SK-MEL-5 (cell line): ENCODE measurements at regions not wholly inside any gene's neighbourhood (a gene's known extent, or its start where the extent isn't known, plus 50 kb on each side); places are given as distances from the start of the nearest gene placed in this dataset.
A peak's percentile ranks its signal among the peaks of the same experiment; 100 is the strongest.
"Not testable (repeated sequence)": the region's sequence is repeated elsewhere in the genome, so short reads cannot be mapped to it uniquely, and the experiment has no call there.

ENCODE experiments used
- DNase-seq: peaks from one replicate; pipeline ENCODE4 v3.0.0-alpha.2; 2016; ENCODE audit warnings: low read depth, low spot score
- in situ Hi-C: cut with HindIII; loops from 2 replicates; pipeline ENCODE4 v1.10.0; 2016; ENCODE audit warnings: low sequenced_read_pairs, high pct_unique_total_duplicates, low pct_unique_long_range_greater_than_20kb

- in situ Hi-C loops = no loop called here
- no peak for DNase-seq
These were observed 503.4 kb downstream of the CD109 start for GRCh38 chr6:74199215-74199915.

GRCh38 chr6:74197310-74197709 lies 501.3 kb downstream of the CD109 start:
- in situ Hi-C loops = no loop called here
- DNase-seq = no peak

- no peak for DNase-seq
- in situ Hi-C loops = no loop called here
These were observed 491.8 kb downstream of the CD109 start for GRCh38 chr6:74187811-74188210.

GRCh38 chr6:74182992-74183391 lies 487.0 kb downstream of the CD109 start:
- in situ Hi-C loops = no loop called here
- DNase-seq = no peak

GRCh38 chr6:74181471-74181870 lies 485.5 kb downstream of the CD109 start:
- in situ Hi-C loops = no loop called here
- DNase-seq = no peak

GRCh38 chr6:74177506-74177905 lies 481.5 kb downstream of the CD109 start:
- in situ Hi-C loops = no loop called here
- DNase-seq = no peak

GRCh38 chr6:74170550-74170949 lies 474.5 kb downstream of the CD109 start:
- DNase-seq, in situ Hi-C loops: not testable (repeated sequence)

- in situ Hi-C loops = no loop called here
- no peak for DNase-seq
These were observed 474.1 kb downstream of the CD109 start for GRCh38 chr6:74170118-74170517.

GRCh38 chr6:74167976-74168375 lies 472.0 kb downstream of the CD109 start:
- no peak for DNase-seq
- in situ Hi-C loops = no loop called here

GRCh38 chr6:74167511-74167910 lies 471.5 kb downstream of the CD109 start:
- in situ Hi-C loops = no loop called here
- no peak for DNase-seq

GRCh38 chr6:74166849-74167248 lies 470.8 kb downstream of the CD109 start:
- no peak for DNase-seq
- in situ Hi-C loops = no loop called here

GRCh38 chr6:74161380-74161779 lies 465.4 kb downstream of the CD109 start:
- no peak for DNase-seq
- in situ Hi-C loops = no loop called here

GRCh38 chr6:74152096-74152675 lies 456.2 kb downstream of the CD109 start:
- DNase-seq = peak; percentile 80

GRCh38 chr6:74145931-74146330 lies 449.9 kb downstream of the CD109 start:
- in situ Hi-C loops = no loop called here
- DNase-seq = no peak

More at GRCh38 chr6:74152096-74152675, 456.2 kb downstream of the CD109 start:
- in situ Hi-C loops = no loop called here

GRCh38 chr6:74137911-74138310 lies 441.9 kb downstream of the CD109 start:
- DNase-seq = peak; percentile 62
- in situ Hi-C loops = no loop called here

GRCh38 chr6:74134327-74134726 lies 438.3 kb downstream of the CD109 start:
- in situ Hi-C loops = no loop called here
- DNase-seq = no peak

- in situ Hi-C loops = no loop called here
- no peak for DNase-seq
These were observed 437.1 kb downstream of the CD109 start for GRCh38 chr6:74133073-74133472.

GRCh38 chr6:74130641-74131040 lies 434.6 kb downstream of the CD109 start:
- in situ Hi-C loops = no loop called here
- DNase-seq = no peak

- DNase-seq = no peak
- in situ Hi-C loops = no loop called here
These were observed 432.5 kb downstream of the CD109 start for GRCh38 chr6:74128536-74128935.
